ENCODE measurements at regions not wholly inside any gene's neighbourhood (a gene's known extent, or its start where the extent isn't known, plus 50 kb on each side); places are given as distances from the start of the nearest gene placed in this dataset.

DNA sequence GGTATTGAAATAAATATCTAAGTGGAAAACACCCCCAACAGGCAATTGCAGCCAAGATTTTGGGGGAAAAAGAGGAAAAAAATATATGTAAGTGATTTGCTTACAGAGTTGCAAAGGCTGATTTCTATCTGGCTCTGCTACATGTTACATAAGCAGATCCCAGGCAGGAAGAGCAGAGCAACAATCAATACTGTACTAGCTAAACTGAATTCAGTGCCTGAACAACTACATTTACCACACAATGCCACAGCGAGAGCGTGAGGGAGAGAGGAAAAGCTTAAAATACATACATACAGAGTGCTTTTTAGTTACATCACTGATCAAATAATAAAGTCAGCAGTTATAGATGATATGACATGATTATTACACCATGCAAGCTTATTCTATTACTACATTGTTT lies 665.6 kb upstream of the ARGLU1 start:
- WGBS, 2 experiments: 95 to 100% methylated on average over 2 of the region's 2 CpGs
- H3K27ac ChIP-seq (ENCODE audit: insufficient read depth, low read depth, low read length, poor library complexity, severe bottlenecking): no peak overlapping the region
- no peaks in the 10 kb centered on the region for H3K9me3 ChIP-seq (ENCODE audit: control insufficient read depth, low read length)
- no peaks in the 10 kb centered on the region for H3K27me3 ChIP-seq (ENCODE audit: control insufficient read depth, insufficient read depth, low read length, poor library complexity, severe bottlenecking)
- H3K36me3 ChIP-seq (ENCODE audit: control insufficient read depth, insufficient read depth, low read length): no peaks in the 10 kb centered on the region
- H3K4me1 ChIP-seq (ENCODE audit: control insufficient read depth, insufficient read depth, low read length): no peaks in the 10 kb centered on the region
- H3K4me3 ChIP-seq (ENCODE audit: insufficient read depth, low read depth, low read length): no peak overlapping the region

DNA sequence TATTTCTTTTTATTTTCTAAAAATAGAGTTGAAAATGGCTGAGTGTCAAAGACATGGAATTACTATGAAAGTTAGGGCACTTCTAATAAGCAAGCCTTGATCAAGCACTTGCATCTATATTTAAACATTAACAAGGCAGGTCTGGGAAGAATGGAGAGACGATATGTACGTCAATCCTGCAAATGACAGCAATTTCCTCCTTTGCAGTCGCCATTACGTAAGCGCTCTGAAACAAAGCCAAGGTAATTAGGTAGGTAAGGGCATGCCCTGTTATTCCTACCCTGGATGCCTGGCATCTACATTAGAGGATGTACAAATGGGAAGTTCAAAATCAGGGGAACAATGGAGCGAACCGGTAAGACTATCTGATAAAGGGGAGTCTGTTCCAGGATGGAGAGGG lies 664.0 kb upstream of the ARGLU1 start:
- H3K4me3 ChIP-seq (ENCODE audit: insufficient read depth, low read depth, low read length): no peak overlapping the region
- H3K4me1 ChIP-seq (ENCODE audit: control insufficient read depth, insufficient read depth, low read length): no peaks in the 10 kb centered on the region
- 94 to 95% methylated on average over 7 of the region's 7 CpGs for WGBS, 2 experiments
- no peaks in the 10 kb centered on the region for H3K27me3 ChIP-seq (ENCODE audit: control insufficient read depth, insufficient read depth, low read length, poor library complexity, severe bottlenecking)
- H3K27ac ChIP-seq (ENCODE audit: insufficient read depth, low read depth, low read length, poor library complexity, severe bottlenecking): no peak overlapping the region
- no peaks in the 10 kb centered on the region for H3K9me3 ChIP-seq (ENCODE audit: control insufficient read depth, low read length)
- no peaks in the 10 kb centered on the region for H3K36me3 ChIP-seq (ENCODE audit: control insufficient read depth, insufficient read depth, low read length)

DNA sequence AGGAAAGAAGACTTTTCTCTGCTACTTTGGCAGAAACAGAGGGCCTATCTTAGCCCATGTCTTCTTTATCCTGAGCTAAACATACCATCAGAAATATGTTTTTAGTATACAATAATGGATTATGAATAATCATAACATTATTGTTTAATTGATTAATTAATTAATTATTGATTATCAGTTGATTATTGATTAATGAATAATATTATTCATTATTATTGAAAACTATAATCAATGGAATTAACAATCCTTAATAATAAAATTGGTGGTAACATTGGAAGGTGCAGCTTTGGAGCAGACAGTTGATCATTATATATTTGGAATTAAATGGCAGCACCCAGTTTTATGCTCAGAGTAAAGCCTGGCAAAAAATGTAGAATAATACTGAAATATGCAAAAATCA lies 655.9 kb upstream of the ARGLU1 start:
- Histone ChIP-seq H3K4me3 (ENCODE audit: insufficient read depth, low read depth, low read length) (no peak overlapping the region), H3K36me3 (ENCODE audit: control insufficient read depth, insufficient read depth, low read length) (no peaks in the 10 kb centered on the region), H3K27ac (ENCODE audit: insufficient read depth, low read depth, low read length, poor library complexity, severe bottlenecking) (no peak overlapping the region), H3K9me3 (ENCODE audit: control insufficient read depth, low read length) (no peaks in the 10 kb centered on the region), H3K27me3 (ENCODE audit: control insufficient read depth, insufficient read depth, low read length, poor library complexity, severe bottlenecking) (no peaks in the 10 kb centered on the region), H3K4me1 (ENCODE audit: control insufficient read depth, insufficient read depth, low read length) (no peaks in the 10 kb centered on the region)

DNA sequence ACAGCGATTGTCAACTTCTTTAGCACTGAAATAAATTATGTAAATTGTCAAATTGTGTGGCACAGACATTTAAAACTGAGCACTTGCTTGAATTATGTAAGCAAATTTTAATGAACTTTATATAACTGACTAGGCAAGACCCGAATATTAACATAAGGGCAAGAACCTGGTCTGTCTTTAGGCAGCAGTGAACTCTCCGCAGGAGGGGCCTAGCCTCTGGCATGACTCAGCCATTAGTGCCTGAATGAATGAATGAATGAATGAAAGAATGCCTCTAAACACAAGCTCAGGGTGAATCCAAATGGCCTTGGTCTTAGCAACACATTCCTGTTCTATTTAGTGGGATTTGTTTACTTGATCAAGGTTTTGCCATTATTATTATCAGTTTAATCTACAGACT lies 654.7 kb upstream of the ARGLU1 start:
- no peaks in the 10 kb centered on the region for H3K27me3 ChIP-seq (ENCODE audit: control insufficient read depth, insufficient read depth, low read length, poor library complexity, severe bottlenecking)
- H3K4me3 ChIP-seq (ENCODE audit: insufficient read depth, low read depth, low read length): no peak overlapping the region
- peaks cover under 1% of the 10 kb centered on the region for H3K4me1 ChIP-seq (ENCODE audit: control insufficient read depth, insufficient read depth, low read length)
- no peaks in the 10 kb centered on the region for H3K9me3 ChIP-seq (ENCODE audit: control insufficient read depth, low read length)
- no peaks in the 10 kb centered on the region for H3K36me3 ChIP-seq (ENCODE audit: control insufficient read depth, insufficient read depth, low read length)
- 87 to 96% methylated on average over 3 of the region's 3 CpGs for WGBS, 2 experiments
- no peak overlapping the region for H3K27ac ChIP-seq (ENCODE audit: insufficient read depth, low read depth, low read length, poor library complexity, severe bottlenecking)

DNA sequence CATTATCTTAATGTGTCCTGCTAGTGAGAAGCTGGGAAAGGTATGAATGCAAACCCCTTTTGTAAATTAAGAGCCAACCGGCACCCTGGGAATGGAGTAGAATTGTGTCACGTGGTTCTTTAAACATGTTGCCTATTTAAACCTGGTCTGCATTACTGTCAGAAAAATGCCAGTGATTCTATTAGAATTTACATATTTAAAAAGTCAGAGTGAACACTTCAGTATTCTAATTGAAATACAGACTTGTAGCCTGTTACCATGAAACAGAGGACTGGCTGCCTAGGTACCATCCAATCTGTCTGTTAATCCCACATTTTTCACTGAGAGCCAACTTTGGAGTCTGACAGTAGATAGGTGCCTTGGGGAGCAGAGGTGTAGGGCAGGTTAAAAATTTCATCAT lies 652.3 kb upstream of the ARGLU1 start:
- Histone ChIP-seq H3K4me1 (ENCODE audit: control insufficient read depth, insufficient read depth, low read length) (peaks cover 7% of the 10 kb centered on the region), H3K36me3 (ENCODE audit: control insufficient read depth, insufficient read depth, low read length) (no peaks in the 10 kb centered on the region), H3K27ac (ENCODE audit: insufficient read depth, low read depth, low read length, poor library complexity, severe bottlenecking) (no peak overlapping the region), H3K9me3 (ENCODE audit: control insufficient read depth, low read length) (no peaks in the 10 kb centered on the region), H3K27me3 (ENCODE audit: control insufficient read depth, insufficient read depth, low read length, poor library complexity, severe bottlenecking) (no peaks in the 10 kb centered on the region), H3K4me3 (ENCODE audit: insufficient read depth, low read depth, low read length) (no peak overlapping the region)
- WGBS, 2 experiments: 56 to 79% methylated on average over 1 to 2 of the region's 2 CpGs

DNA sequence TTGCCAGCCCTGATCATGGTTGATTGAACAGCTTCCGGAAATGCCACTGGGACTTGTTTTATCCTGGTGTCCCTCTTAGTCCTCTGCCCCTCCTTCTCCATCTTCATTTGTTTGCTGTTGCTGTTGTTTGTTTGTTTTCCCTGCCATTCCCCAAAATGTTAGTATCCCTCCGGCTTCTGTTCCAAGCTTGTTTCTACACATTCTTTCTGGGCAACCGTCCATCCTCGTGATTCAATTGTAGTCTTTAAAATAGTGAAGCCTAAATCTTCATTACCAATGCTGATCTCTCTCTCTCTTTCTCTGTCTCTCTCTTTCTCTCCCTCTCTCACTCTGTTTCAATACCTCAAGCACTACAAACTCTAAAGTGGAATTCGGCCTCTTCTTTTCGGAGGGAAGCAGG lies 649.3 kb upstream of the ARGLU1 start:
- no peak overlapping the region for H3K4me3 ChIP-seq (ENCODE audit: insufficient read depth, low read depth, low read length)
- 88 to 89% methylated on average over 6 of the region's 6 CpGs for WGBS, 2 experiments
- H3K27ac ChIP-seq (ENCODE audit: insufficient read depth, low read depth, low read length, poor library complexity, severe bottlenecking): no peak overlapping the region
- peaks cover 7% of the 10 kb centered on the region for H3K4me1 ChIP-seq (ENCODE audit: control insufficient read depth, insufficient read depth, low read length)
- no peaks in the 10 kb centered on the region for H3K27me3 ChIP-seq (ENCODE audit: control insufficient read depth, insufficient read depth, low read length, poor library complexity, severe bottlenecking)
- no peaks in the 10 kb centered on the region for H3K9me3 ChIP-seq (ENCODE audit: control insufficient read depth, low read length)
- no peaks in the 10 kb centered on the region for H3K36me3 ChIP-seq (ENCODE audit: control insufficient read depth, insufficient read depth, low read length)

DNA sequence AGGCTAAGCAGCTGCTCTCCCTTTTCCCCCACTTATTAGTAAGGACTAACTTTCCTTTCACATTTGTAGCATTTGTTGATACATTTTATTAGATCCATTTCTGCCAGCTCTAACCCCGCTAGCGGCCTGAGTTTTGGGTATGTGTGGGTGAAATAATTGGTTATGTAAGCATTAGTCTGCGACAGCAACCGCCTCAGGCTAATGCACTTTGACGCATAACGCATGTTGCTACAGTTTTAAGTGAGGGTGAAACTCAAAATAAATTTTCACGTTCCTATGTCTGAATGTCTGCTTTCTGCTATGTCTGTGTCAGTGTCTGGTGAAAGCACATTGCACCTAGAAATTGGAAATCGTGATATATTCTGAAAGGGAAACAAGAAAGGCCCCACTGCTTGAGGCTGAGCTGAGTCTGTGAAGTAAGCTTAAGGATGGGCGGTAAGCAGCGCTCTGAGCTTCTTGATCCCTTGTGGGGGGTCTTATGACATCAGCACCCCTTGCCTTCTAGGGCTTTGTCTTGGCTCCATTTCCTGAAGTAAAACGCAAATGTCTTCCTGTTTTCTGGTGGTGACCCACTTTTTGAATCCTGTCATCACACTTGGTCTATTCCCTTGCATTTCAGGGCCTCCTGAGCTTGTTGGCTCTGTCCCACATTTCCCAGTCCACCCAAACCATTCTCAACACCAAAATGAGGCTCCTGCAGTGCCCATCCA lies 648.3 kb upstream of the ARGLU1 start:
- H3K36me3 ChIP-seq (ENCODE audit: control insufficient read depth, insufficient read depth, low read length): no peaks in the 10 kb centered on the region
- H3K27me3 ChIP-seq (ENCODE audit: control insufficient read depth, insufficient read depth, low read length, poor library complexity, severe bottlenecking): no peaks in the 10 kb centered on the region
- H3K27ac ChIP-seq (ENCODE audit: insufficient read depth, low read depth, low read length, poor library complexity, severe bottlenecking): no peak overlapping the region
- H3K4me3 ChIP-seq (ENCODE audit: insufficient read depth, low read depth, low read length): no peak overlapping the region
- WGBS, 2 experiments: 93 to 94% methylated on average over 11 of the region's 11 CpGs
- H3K4me1 ChIP-seq (ENCODE audit: control insufficient read depth, insufficient read depth, low read length): peaks cover 7% of the 10 kb centered on the region
- H3K9me3 ChIP-seq (ENCODE audit: control insufficient read depth, low read length): no peaks in the 10 kb centered on the region

DNA sequence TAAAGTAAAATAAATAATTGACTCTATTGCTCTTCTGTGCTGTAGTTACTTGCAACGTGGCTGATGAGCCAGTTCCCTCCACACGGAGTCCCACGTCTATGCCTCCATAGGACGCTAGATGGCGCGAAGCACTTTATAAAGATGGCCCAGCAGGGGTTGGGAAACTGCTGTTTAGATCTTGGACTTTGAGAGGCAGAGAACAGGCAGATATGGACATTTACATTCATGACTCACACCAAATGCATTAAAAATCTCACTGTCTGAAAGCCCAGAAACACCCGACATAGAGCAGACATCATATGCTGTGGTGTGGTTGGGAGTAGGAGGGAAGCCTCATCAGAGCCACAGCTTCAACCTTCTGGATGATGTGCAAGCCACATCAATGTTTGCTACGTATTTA lies 643.1 kb upstream of the ARGLU1 start:
- Histone ChIP-seq H3K4me1 (ENCODE audit: control insufficient read depth, insufficient read depth, low read length) (no peaks in the 10 kb centered on the region), H3K27me3 (ENCODE audit: control insufficient read depth, insufficient read depth, low read length, poor library complexity, severe bottlenecking) (no peaks in the 10 kb centered on the region), H3K27ac (ENCODE audit: insufficient read depth, low read depth, low read length, poor library complexity, severe bottlenecking) (no peak overlapping the region), H3K4me3 (ENCODE audit: insufficient read depth, low read depth, low read length) (no peak overlapping the region), H3K36me3 (ENCODE audit: control insufficient read depth, insufficient read depth, low read length) (no peaks in the 10 kb centered on the region), H3K9me3 (ENCODE audit: control insufficient read depth, low read length) (no peaks in the 10 kb centered on the region)
- WGBS, 2 experiments: 20% methylated on average over 8 of the region's 8 CpGs

DNA sequence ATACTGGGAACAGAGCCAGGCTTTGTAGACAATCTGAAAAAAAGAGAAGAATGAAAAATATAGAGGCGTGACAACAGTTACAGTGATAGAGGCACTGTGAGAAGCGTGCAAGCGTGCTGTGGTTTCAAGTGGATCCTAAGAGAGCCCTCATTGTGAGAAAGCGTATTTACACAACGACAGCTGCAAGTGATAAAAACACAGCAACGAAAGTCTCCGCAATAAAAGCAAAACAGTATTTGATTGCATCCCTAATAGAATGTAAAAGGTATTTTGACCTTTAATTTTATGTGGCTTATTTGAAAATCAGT lies 642.7 kb upstream of the ARGLU1 start:
- no peaks in the 10 kb centered on the region for H3K4me1 ChIP-seq (ENCODE audit: control insufficient read depth, insufficient read depth, low read length)
- H3K4me3 ChIP-seq (ENCODE audit: insufficient read depth, low read depth, low read length): no peak overlapping the region
- H3K36me3 ChIP-seq (ENCODE audit: control insufficient read depth, insufficient read depth, low read length): no peaks in the 10 kb centered on the region
- no peaks in the 10 kb centered on the region for H3K27me3 ChIP-seq (ENCODE audit: control insufficient read depth, insufficient read depth, low read length, poor library complexity, severe bottlenecking)
- WGBS, 2 experiments: 89 to 94% methylated on average over 7 of the region's 7 CpGs
- no peak overlapping the region for H3K27ac ChIP-seq (ENCODE audit: insufficient read depth, low read depth, low read length, poor library complexity, severe bottlenecking)
- no peaks in the 10 kb centered on the region for H3K9me3 ChIP-seq (ENCODE audit: control insufficient read depth, low read length)

DNA sequence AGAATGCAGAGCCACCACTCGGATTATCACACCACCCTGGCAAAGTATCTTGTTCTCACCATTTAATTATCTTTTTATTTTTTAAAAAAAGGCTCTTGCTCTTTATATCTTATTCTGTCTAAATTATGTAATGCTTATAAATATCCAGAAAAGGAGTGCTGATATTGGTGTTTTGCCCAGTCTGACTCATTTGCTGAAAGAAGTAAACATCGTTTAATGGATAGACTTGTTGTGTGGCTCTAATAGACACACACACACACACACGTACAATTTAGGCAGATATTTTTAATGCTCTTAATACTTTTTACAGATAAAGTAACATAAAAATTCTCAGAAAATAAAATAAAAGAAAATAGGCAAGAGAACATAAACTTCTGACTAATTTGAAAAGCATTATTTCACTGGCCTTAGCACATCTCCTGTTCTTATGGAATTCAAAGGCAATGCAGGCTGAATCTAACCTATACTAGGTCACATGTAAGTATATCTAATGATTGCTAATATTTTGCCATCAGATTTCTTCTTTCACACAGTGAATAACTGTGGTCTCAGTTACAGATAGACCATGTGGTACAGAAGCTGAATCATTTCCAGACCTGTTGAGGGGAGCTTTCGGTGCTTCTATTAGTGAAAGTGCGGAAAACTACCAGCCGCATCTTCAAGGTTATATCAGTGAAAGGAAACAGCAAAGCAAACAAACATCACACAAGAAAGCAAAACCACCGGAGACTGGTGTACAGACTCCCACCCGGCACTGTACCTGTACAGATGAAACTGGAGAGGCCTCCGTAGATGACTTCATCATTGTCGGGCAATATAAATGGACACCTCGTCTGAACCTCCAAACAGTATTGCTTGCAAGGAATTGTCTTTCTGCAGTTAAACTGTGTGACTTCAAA lies 642.1 kb upstream of the ARGLU1 start:
- Histone ChIP-seq H3K4me1 (ENCODE audit: control insufficient read depth, insufficient read depth, low read length) (no peaks in the 10 kb centered on the region), H3K4me3 (ENCODE audit: insufficient read depth, low read depth, low read length) (no peak overlapping the region), H3K27ac (ENCODE audit: insufficient read depth, low read depth, low read length, poor library complexity, severe bottlenecking) (no peak overlapping the region), H3K9me3 (ENCODE audit: control insufficient read depth, low read length) (no peaks in the 10 kb centered on the region), H3K36me3 (ENCODE audit: control insufficient read depth, insufficient read depth, low read length) (no peaks in the 10 kb centered on the region), H3K27me3 (ENCODE audit: control insufficient read depth, insufficient read depth, low read length, poor library complexity, severe bottlenecking) (no peaks in the 10 kb centered on the region)
- WGBS, 2 experiments: 94 to 95% methylated on average over 9 of the region's 11 CpGs
